ENCODE measurements at regions not wholly inside any gene's neighbourhood (a gene's known extent, or its start where the extent isn't known, plus 50 kb on each side); places are given as distances from the start of the nearest gene placed in this dataset.
"Not testable (repeated sequence)": the region's sequence is repeated elsewhere in the genome, so short reads cannot be mapped to it uniquely, and the experiment has no call there.

- not testable (repeated sequence) for H3K4me3 Mint-ChIP-seq; H3K36me3 Mint-ChIP-seq; H3K27ac Mint-ChIP-seq; H3K4me1 Mint-ChIP-seq (ENCODE audit: unreplicated experiment); H3K9me3 Mint-ChIP-seq; DNase-seq (ENCODE audit: extremely low spot score, unreplicated experiment); H3K27me3 Mint-ChIP-seq
Observed at GRCh38 chr2:95654897-95655296, 63.1 kb downstream of the TRIM43 start.

- not testable (repeated sequence) for H3K4me3 Mint-ChIP-seq; H3K27me3 Mint-ChIP-seq; H3K36me3 Mint-ChIP-seq; H3K9me3 Mint-ChIP-seq; H3K4me1 Mint-ChIP-seq (ENCODE audit: unreplicated experiment); DNase-seq (ENCODE audit: extremely low spot score, unreplicated experiment); H3K27ac Mint-ChIP-seq
Observed at GRCh38 chr2:95656553-95656952, 64.8 kb downstream of the TRIM43 start.

GRCh38 chr2:95657937-95658336 is 66.1 kb downstream of the TRIM43 start:
- not testable (repeated sequence) for H3K36me3 Mint-ChIP-seq; DNase-seq (ENCODE audit: extremely low spot score, unreplicated experiment); H3K4me1 Mint-ChIP-seq (ENCODE audit: unreplicated experiment); H3K4me3 Mint-ChIP-seq; H3K27ac Mint-ChIP-seq; H3K9me3 Mint-ChIP-seq; H3K27me3 Mint-ChIP-seq

DNA sequence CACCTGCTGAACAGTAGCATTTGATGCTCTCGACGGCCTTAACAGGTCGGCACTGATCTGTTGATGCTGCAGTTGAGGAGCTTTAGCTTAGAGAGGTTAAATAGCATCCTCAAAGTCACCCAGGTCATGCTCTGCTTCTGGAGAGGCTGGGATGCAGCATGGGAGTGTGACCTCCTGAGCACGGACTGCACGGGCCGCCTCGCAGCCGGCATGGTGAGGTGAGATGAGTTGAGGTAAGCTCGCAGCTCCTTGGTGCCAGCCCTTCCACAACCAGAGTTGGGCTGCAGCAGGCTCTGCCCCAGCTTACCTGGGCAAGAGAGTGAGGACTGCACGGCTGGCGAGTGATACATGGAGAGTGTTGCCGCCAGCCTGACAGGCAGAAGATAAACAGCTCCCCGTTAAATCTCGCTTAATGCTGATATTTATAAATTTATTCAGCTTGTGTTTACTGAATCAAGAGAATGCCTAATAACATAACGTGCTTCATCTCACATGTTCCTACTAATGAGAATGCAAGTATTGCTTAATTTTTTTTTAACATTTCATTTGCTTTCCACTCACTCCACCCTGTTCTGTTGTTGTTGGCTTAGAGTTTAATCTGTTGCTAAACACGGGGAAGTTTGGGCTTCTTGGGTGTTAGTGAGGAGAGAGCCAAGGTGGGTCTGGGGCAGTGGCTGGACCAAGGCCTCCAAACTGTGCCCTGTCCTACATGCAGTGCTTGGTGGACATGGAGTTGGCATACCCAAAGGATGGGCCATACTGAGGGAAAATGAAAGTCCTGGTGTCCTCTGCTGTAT is 69.2 kb downstream of the TRIM43 start:
- H3K4me3 Mint-ChIP-seq; H3K27ac Mint-ChIP-seq; H3K27me3 Mint-ChIP-seq; H3K4me1 Mint-ChIP-seq (ENCODE audit: unreplicated experiment); H3K36me3 Mint-ChIP-seq; DNase-seq (ENCODE audit: extremely low spot score, unreplicated experiment); H3K9me3 Mint-ChIP-seq: not testable (repeated sequence)

DNA sequence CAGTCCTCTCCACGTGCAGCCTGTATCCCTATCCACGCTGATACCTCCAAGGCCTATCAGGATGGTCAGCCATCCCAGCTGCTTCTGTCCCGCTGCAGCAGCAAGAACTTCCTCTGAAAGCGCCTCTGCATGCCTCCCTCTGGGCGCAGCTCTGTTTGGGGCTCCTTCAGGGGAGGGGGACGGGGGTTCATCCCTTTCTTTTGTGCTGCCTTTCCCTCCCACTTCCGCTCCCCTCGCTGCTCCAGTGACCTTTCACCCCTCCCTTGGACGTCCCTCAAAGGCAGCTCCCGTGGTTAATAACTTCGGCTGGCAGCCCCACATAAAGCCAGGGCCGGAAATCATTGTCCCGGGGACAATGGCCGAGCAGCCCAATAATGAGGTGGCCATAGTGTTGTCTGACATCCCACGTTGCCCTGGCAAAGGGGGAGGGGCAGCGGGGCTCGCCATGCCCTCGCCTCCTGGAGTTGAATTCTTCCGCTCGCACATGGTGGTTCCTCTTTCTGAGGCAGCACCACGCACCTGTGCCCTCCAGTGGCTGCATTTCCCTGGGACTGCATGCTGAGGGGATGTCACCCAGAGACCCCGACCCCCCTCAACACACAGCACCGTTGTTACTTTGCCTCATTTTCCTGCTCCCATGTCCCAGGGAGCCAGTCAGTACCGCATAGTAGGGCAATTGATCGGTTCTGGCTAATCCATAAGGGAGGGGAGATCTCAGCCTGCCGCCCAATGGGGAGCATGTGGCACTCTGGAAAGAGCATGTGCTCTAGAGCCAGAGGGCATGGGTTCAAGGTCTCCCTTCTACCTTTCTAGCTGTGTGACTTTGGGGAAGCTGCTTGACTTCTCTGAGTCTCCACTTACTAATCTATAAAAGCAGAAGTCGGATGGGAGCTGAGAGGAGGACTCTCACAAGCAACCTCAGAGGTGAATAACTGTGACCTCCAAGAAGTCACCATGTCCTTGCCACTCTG is 72.0 kb downstream of the TRIM43 start:
- H3K27me3 Mint-ChIP-seq = peaks cover 28% of the 10 kb centered on the region
- H3K4me3 Mint-ChIP-seq = peak overlapping the region; percentile 36
- DNase-seq (ENCODE audit: extremely low spot score, unreplicated experiment); H3K9me3 Mint-ChIP-seq; H3K27ac Mint-ChIP-seq; H3K4me1 Mint-ChIP-seq (ENCODE audit: unreplicated experiment); H3K36me3 Mint-ChIP-seq: not testable (repeated sequence)

DNA sequence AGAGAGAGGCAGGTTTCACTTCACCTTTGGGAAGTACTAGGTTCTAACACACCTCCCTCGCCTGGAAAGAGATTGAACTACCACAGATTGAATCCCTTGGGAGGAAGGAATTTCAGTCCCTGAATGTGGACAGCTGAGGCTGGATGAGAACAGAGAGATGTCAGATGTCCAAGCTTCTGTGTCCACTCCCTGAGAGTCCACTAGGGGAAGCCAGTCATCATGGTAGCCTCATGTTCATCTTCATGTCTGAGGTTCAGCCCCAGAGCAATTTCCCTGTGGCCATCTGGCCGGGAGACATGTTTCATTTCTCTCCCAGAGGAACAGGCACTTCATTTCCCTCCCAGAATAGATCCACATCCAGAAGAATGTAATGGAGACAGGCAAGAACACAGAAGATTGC is 74.8 kb downstream of the TRIM43 start:
- Mint-ChIP-seq H3K27me3 (peaks cover 41% of the 10 kb centered on the region), H3K4me1 (ENCODE audit: unreplicated experiment) (peaks cover 19% of the 10 kb centered on the region)
- DNase-seq (ENCODE audit: extremely low spot score, unreplicated experiment); H3K36me3 Mint-ChIP-seq; H3K27ac Mint-ChIP-seq; H3K4me3 Mint-ChIP-seq; H3K9me3 Mint-ChIP-seq: not testable (repeated sequence)

DNA sequence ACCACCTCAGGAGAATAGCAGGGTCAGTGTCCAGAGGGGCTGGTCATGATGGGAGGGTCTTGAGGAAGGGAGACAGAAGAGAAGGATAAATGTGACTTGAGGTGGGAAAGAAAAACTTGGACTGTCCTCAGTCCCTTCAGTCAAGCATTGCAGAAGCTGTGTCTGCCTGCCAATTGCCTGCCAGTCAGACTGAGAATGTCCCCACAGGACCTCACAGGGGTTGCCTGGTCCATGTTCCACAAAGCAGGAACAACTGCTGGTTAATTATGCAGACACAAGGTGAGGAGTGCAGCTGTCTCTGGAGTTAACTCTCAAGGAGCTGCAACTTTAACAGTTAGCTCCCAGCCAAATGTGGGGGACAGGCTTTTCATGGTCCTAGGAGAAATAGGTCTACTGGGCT is 75.7 kb downstream of the TRIM43 start:
- H3K4me1 Mint-ChIP-seq (ENCODE audit: unreplicated experiment) = peaks cover 19% of the 10 kb centered on the region
- no peaks in the 10 kb centered on the region for H3K36me3 Mint-ChIP-seq
- no peak overlapping the region for H3K4me3 Mint-ChIP-seq
- DNase-seq (ENCODE audit: extremely low spot score, unreplicated experiment) = no peak
- H3K27me3 Mint-ChIP-seq = peaks cover 43% of the 10 kb centered on the region
- TF ChIP-seq, protein P1, sequence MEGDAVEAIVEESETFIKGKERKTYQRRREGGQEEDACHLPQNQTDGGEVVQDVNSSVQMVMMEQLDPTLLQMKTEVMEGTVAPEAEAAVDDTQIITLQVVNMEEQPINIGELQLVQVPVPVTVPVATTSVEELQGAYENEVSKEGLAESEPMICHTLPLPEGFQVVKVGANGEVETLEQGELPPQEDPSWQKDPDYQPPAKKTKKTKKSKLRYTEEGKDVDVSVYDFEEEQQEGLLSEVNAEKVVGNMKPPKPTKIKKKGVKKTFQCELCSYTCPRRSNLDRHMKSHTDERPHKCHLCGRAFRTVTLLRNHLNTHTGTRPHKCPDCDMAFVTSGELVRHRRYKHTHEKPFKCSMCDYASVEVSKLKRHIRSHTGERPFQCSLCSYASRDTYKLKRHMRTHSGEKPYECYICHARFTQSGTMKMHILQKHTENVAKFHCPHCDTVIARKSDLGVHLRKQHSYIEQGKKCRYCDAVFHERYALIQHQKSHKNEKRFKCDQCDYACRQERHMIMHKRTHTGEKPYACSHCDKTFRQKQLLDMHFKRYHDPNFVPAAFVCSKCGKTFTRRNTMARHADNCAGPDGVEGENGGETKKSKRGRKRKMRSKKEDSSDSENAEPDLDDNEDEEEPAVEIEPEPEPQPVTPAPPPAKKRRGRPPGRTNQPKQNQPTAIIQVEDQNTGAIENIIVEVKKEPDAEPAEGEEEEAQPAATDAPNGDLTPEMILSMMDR (conservative IDR thresholded peaks at IDR 0.05) = no peak
- no peaks in the 10 kb centered on the region for H3K9me3 Mint-ChIP-seq
- no peak overlapping the region for H3K27ac Mint-ChIP-seq

DNA sequence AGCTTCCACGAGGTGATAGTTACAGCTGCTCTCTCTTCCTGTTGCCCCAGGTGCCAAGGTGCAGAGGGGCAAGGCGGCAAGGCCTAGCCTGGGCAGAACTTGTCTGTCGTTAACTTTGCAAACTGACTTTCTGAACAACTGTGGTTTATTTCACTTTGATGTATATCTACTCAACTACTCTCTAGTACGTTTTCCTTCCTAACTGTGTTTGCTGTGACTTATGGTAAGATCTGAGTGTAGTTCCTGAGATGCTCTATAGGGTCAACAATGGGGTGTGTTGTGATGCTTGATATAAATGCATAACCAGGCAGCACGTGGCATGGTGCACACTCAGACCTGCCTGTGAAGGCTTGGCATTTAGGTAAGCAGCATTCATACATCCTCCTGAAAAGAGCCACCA is 77.1 kb downstream of the TRIM43 start:
- TF ChIP-seq, protein P1 (conservative IDR thresholded peaks at IDR 0.05) = peak; percentile 30
- Mint-ChIP-seq H3K4me1 (ENCODE audit: unreplicated experiment) (peaks cover 19% of the 10 kb centered on the region), H3K27me3 (peaks cover 52% of the 10 kb centered on the region)
- not testable (repeated sequence) for H3K27ac Mint-ChIP-seq; H3K4me3 Mint-ChIP-seq; DNase-seq (ENCODE audit: extremely low spot score, unreplicated experiment); H3K36me3 Mint-ChIP-seq; H3K9me3 Mint-ChIP-seq
